GM19468 (cell line): ENCODE measurements at regions not wholly inside any gene's neighbourhood (a gene's known extent, or its start where the extent isn't known, plus 50 kb on each side); places are given as distances from the start of the nearest gene placed in this dataset.

Experiments
- ATAC-seq: cut with Tn5 transposase; IDR thresholded peaks from one replicate; pipeline ENCODE4 v1.9.1; 2021; ENCODE audit warnings: mild to moderate bottlenecking, moderate library complexity, moderate number of reproducible peaks; ENCODE audit not compliant: unreplicated experiment; ENCODE audit errors: extremely low read depth

GRCh38 chr4:11565213-11565612 is 136.5 kb upstream of the HS3ST1 start:
- no peak for ATAC-seq

GRCh38 chr4:11564021-11564420 is 135.3 kb upstream of the HS3ST1 start:
- ATAC-seq = no peak

- no peak for ATAC-seq
These were observed 120.8 kb upstream of the HS3ST1 start for GRCh38 chr4:11549525-11549924.

- ATAC-seq = peak; percentile 95
These were observed 119.9 kb upstream of the HS3ST1 start for GRCh38 chr4:11548597-11549082.

- no peak for ATAC-seq
These were observed 117.9 kb upstream of the HS3ST1 start for GRCh38 chr4:11546391-11547175.

GRCh38 chr4:11545651-11546050 is 117.0 kb upstream of the HS3ST1 start:
- ATAC-seq = no peak

- ATAC-seq = no peak
These were observed 115.5 kb upstream of the HS3ST1 start for GRCh38 chr4:11544211-11544610.

- ATAC-seq = no peak
These were observed 115.0 kb upstream of the HS3ST1 start for GRCh38 chr4:11543706-11544105.

GRCh38 chr4:11542952-11543351 is 114.3 kb upstream of the HS3ST1 start:
- ATAC-seq = no peak

- peak; percentile 46 for ATAC-seq
These were observed 109.2 kb upstream of the HS3ST1 start for GRCh38 chr4:11537846-11538245.

GRCh38 chr4:11535333-11535732 is 106.6 kb upstream of the HS3ST1 start:
- ATAC-seq = no peak

GRCh38 chr4:11534623-11535302 is 106.1 kb upstream of the HS3ST1 start:
- ATAC-seq = no peak

- ATAC-seq = no peak
These were observed 103.4 kb upstream of the HS3ST1 start for GRCh38 chr4:11532138-11532537.

GRCh38 chr4:11529625-11530201 is 101.0 kb upstream of the HS3ST1 start:
- no peak for ATAC-seq

GRCh38 chr4:11525085-11525484 is 96.4 kb upstream of the HS3ST1 start:
- no peak for ATAC-seq

- no peak for ATAC-seq
These were observed 90.1 kb upstream of the HS3ST1 start for GRCh38 chr4:11518754-11519153.

GRCh38 chr4:11514779-11515419 is 86.2 kb upstream of the HS3ST1 start:
- no peak for ATAC-seq

- ATAC-seq = no peak
These were observed 85.3 kb upstream of the HS3ST1 start for GRCh38 chr4:11514003-11514402.

GRCh38 chr4:11512871-11513270 is 84.2 kb upstream of the HS3ST1 start:
- no peak for ATAC-seq

- ATAC-seq = no peak
These were observed 82.6 kb upstream of the HS3ST1 start for GRCh38 chr4:11511321-11511720.

- ATAC-seq = no peak
These were observed 79.2 kb upstream of the HS3ST1 start for GRCh38 chr4:11507920-11508319.
